Endodermal cell (in vitro differentiated cells): ENCODE measurements at regions not wholly inside any gene's neighbourhood (a gene's known extent, or its start where the extent isn't known, plus 50 kb on each side); places are given as distances from the start of the nearest gene placed in this dataset.

Experiments used
- DNase-seq: peaks from one replicate; pipeline ENCODE4 v3.0.0-alpha.2; 2017
- H3K27ac ChIP-seq: 2 replicates; pipeline ENCODE4 v1.5.1; 2013; ENCODE audit warnings: mild to moderate bottlenecking, low read depth, low read length, moderate library complexity
- H3K27me3 ChIP-seq: 2 replicates; pipeline ENCODE4 v1.6.1; 2013; ENCODE audit warnings: mild to moderate bottlenecking, low read length, moderate library complexity; ENCODE audit not compliant: insufficient read depth, control insufficient read depth, poor library complexity, severe bottlenecking
- H3K36me3 ChIP-seq: 2 replicates; pipeline ENCODE4 v1.7.0; 2013; ENCODE audit warnings: mild to moderate bottlenecking, low read length, moderate library complexity; ENCODE audit not compliant: control insufficient read depth, insufficient read depth
- H3K4me1 ChIP-seq: one replicate; pipeline ENCODE4 v1.7.0; 2013; ENCODE audit warnings: low read length; ENCODE audit not compliant: control insufficient read depth, insufficient read depth
- H3K4me3 ChIP-seq: 2 replicates; pipeline ENCODE4 v1.5.1; 2013; ENCODE audit warnings: mild to moderate bottlenecking, low read length, moderate library complexity
- H3K9ac ChIP-seq: 2 replicates; pipeline ENCODE4 v1.6.1; 2013; ENCODE audit warnings: mild to moderate bottlenecking, low read length, moderate library complexity; ENCODE audit not compliant: poor library complexity, severe bottlenecking; ENCODE audit errors: extremely low read depth
- H3K9me3 ChIP-seq: 2 replicates; pipeline ENCODE4 v1.6.1; 2013; ENCODE audit warnings: mild to moderate bottlenecking, low read length, moderate library complexity; ENCODE audit not compliant: control insufficient read depth
- H3K27ac Mint-ChIP-seq: 2 replicates; pipeline ENCODE4 v1.8.0; 2020; ENCODE audit warnings: mixed read lengths
- H3K27me3 Mint-ChIP-seq: 2 replicates; pipeline ENCODE4 v1.8.0; 2021; ENCODE audit warnings: mild to moderate bottlenecking, mixed read lengths; ENCODE audit not compliant: insufficient read depth
- H3K36me3 Mint-ChIP-seq: 2 replicates; pipeline ENCODE4 v1.8.0; 2020; ENCODE audit warnings: low read depth, mixed read lengths
- H3K4me1 Mint-ChIP-seq: 2 replicates; pipeline ENCODE4 v1.8.0; 2020; ENCODE audit warnings: mixed read lengths
- H3K4me3 Mint-ChIP-seq: 2 replicates; pipeline ENCODE4 v1.8.0; 2020; ENCODE audit warnings: mild to moderate bottlenecking, moderate library complexity, mixed read lengths
- H3K9me3 Mint-ChIP-seq: 2 replicates; pipeline ENCODE4 v1.8.0; 2020; ENCODE audit warnings: mild to moderate bottlenecking, mixed read lengths
- WGBS, 2 experiments: methylation state at CpG; one replicate each; pipeline versions ENCODE4 v1.1.5 to v1.1.7; 2013; ENCODE audit warnings: missing lambda C conversion rate in 2 of 2, mixed read lengths in 1 of 2; ENCODE audit not compliant: insufficient coverage in 1 of 2, insufficient read length in 1 of 2; 5-methylcytosine and 5-hydroxymethylcytosine counted together
- TF ChIP-seq, protein P1 (sequence below): fragments of 200-600 bp; sonication (generic); conservative IDR thresholded peaks from 2 replicates; pipeline ENCODE4 v1.5.0; 2021; ENCODE audit warnings: antibody characterized with exemption, mild to moderate bottlenecking

- Histone ChIP-seq H3K9me3 (peaks cover 15% of the 10 kb centered on the region), H3K36me3 (no peaks in the 10 kb centered on the region), H3K4me1 (no peaks in the 10 kb centered on the region), H3K27ac (no peak overlapping the region), H3K4me3 (no peak overlapping the region), H3K9ac (no peak overlapping the region), H3K27me3 (no peaks in the 10 kb centered on the region)
- 83 to 90% methylated on average over 1 of the region's 1 CpG for WGBS, 2 experiments
- Mint-ChIP-seq H3K4me1 (no peaks in the 10 kb centered on the region), H3K9me3 (peaks cover 15% of the 10 kb centered on the region), H3K27me3 (no peaks in the 10 kb centered on the region), H3K36me3 (no peaks in the 10 kb centered on the region), H3K4me3 (no peak overlapping the region), H3K27ac (no peak overlapping the region)
- DNase-seq, result no peak
- TF ChIP-seq, protein P1, sequence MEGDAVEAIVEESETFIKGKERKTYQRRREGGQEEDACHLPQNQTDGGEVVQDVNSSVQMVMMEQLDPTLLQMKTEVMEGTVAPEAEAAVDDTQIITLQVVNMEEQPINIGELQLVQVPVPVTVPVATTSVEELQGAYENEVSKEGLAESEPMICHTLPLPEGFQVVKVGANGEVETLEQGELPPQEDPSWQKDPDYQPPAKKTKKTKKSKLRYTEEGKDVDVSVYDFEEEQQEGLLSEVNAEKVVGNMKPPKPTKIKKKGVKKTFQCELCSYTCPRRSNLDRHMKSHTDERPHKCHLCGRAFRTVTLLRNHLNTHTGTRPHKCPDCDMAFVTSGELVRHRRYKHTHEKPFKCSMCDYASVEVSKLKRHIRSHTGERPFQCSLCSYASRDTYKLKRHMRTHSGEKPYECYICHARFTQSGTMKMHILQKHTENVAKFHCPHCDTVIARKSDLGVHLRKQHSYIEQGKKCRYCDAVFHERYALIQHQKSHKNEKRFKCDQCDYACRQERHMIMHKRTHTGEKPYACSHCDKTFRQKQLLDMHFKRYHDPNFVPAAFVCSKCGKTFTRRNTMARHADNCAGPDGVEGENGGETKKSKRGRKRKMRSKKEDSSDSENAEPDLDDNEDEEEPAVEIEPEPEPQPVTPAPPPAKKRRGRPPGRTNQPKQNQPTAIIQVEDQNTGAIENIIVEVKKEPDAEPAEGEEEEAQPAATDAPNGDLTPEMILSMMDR, result no peak
These were observed 518.8 kb upstream of the ACVR2A start for GRCh38 chr2:147325990-147326389.

GRCh38 chr2:147320146-147320545 is 524.7 kb upstream of the ACVR2A start:
- TF ChIP-seq, protein P1, result no peak
- H3K27me3 ChIP-seq, result no peaks in the 10 kb centered on the region
- no peak overlapping the region for H3K9ac ChIP-seq
- H3K4me1 ChIP-seq, result no peaks in the 10 kb centered on the region
- peaks cover 45% of the 10 kb centered on the region for H3K9me3 ChIP-seq
- no peaks in the 10 kb centered on the region for H3K36me3 ChIP-seq
- H3K4me3 ChIP-seq, result no peak overlapping the region
- peaks cover 51% of the 10 kb centered on the region for H3K9me3 Mint-ChIP-seq
- H3K36me3 Mint-ChIP-seq, result no peaks in the 10 kb centered on the region
- no peak overlapping the region for H3K27ac Mint-ChIP-seq
- H3K27me3 Mint-ChIP-seq, result no peaks in the 10 kb centered on the region
- no peak for DNase-seq
- no peak overlapping the region for H3K27ac ChIP-seq
- H3K4me3 Mint-ChIP-seq, result no peak overlapping the region
- H3K4me1 Mint-ChIP-seq, result no peaks in the 10 kb centered on the region

DNA sequence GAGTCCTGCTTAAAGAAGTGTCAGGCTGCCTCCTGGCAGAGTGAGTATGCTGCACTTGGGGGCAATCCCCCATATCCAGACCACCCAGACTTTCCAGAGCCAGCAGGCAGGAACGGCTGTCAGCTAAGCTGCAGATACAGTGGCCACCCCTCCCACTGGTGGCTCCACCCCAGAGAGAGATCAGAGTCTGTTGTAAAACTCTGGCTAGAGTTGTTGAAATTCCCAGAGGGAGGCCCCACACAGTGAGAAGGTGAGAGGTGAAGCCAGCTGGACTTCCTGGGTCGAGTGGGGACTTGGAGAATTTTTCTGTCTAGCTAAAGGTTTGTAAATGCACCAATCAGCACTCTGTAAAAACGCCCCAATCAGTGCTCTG is 533.8 kb upstream of the ACVR2A start:
- WGBS, 2 experiments, result 76 to 80% methylated on average over 2 to 3 of the region's 3 CpGs
- Histone ChIP-seq H3K4me1 (no peaks in the 10 kb centered on the region), H3K4me3 (no peak overlapping the region), H3K9me3 (no peaks in the 10 kb centered on the region), H3K36me3 (no peaks in the 10 kb centered on the region), H3K27ac (no peak overlapping the region), H3K27me3 (no peaks in the 10 kb centered on the region), H3K9ac (no peak overlapping the region)
- Mint-ChIP-seq H3K27ac (no peak overlapping the region), H3K36me3 (no peaks in the 10 kb centered on the region), H3K4me3 (no peak overlapping the region), H3K27me3 (peaks cover 3% of the 10 kb centered on the region), H3K9me3 (peaks cover 1% of the 10 kb centered on the region), H3K4me1 (peaks cover 2% of the 10 kb centered on the region)
- TF ChIP-seq, protein P1, result no peak
- no peak for DNase-seq
